Astrocyte (in vitro differentiated cells and primary cell): ENCODE measurements at regions not wholly inside any gene's neighbourhood (a gene's known extent, or its start where the extent isn't known, plus 50 kb on each side); places are given as distances from the start of the nearest gene placed in this dataset.

Source experiments
- DNase-seq: peaks from one replicate; pipeline ENCODE4 v3.0.0-alpha.2; 2010; ENCODE audit warnings: low read depth
- FAIRE-seq: peaks from 2 replicates; lab custom pipeline; 2011; peaks lifted over from hg19 to GRCh38; lab: Jason Lieb, UNC
- H2AFZ ChIP-seq: 2 replicates; pipeline ENCODE4 v1.6.0; 2012; ENCODE audit warnings: low read depth, low read length, inconsistent platforms
- H3K27ac ChIP-seq: 2 replicates; pipeline ENCODE4 v1.5.1; 2011; ENCODE audit warnings: low read depth, low read length, inconsistent platforms
- H3K27me3 ChIP-seq: 2 replicates; pipeline ENCODE4 v1.6.0; 2011; ENCODE audit warnings: low read length, inconsistent platforms; ENCODE audit not compliant: insufficient read depth
- H3K36me3 ChIP-seq: 2 replicates; pipeline ENCODE4 v1.5.1; 2011; ENCODE audit warnings: low read length, inconsistent platforms; ENCODE audit not compliant: insufficient read depth
- H3K4me1 ChIP-seq: 2 replicates; pipeline ENCODE4 v1.5.1; 2011; ENCODE audit warnings: low read length, inconsistent platforms; ENCODE audit not compliant: insufficient read depth
- H3K4me2 ChIP-seq: 2 replicates; pipeline ENCODE4 v1.6.0; 2012; ENCODE audit warnings: low read length, inconsistent platforms
- H3K4me3 ChIP-seq: 2 replicates; pipeline ENCODE4 v1.5.1; 2011; ENCODE audit warnings: low read depth, mild to moderate bottlenecking, low read length, inconsistent platforms; ENCODE audit not compliant: insufficient read depth
- H3K79me2 ChIP-seq: 2 replicates; pipeline ENCODE4 v1.6.0; 2012; ENCODE audit warnings: mild to moderate bottlenecking, low read length, inconsistent platforms; ENCODE audit not compliant: insufficient read depth
- H3K9ac ChIP-seq: 2 replicates; pipeline ENCODE4 v1.6.0; 2012; ENCODE audit warnings: mild to moderate bottlenecking, low read length, inconsistent platforms
- H3K9me3 ChIP-seq: 2 replicates; pipeline ENCODE4 v1.5.1; 2012; ENCODE audit warnings: low read depth, mild to moderate bottlenecking, low read length, inconsistent platforms; ENCODE audit not compliant: insufficient read depth
- H4K20me1 ChIP-seq: 2 replicates; pipeline ENCODE4 v1.6.0; 2012; ENCODE audit warnings: low read length, inconsistent platforms; ENCODE audit not compliant: insufficient read depth
- H3K27ac Mint-ChIP-seq: one replicate; pipeline ENCODE4 v1.8.0; 2021; ENCODE audit warnings: mild to moderate bottlenecking, mixed read lengths; ENCODE audit not compliant: unreplicated experiment
- H3K27me3 Mint-ChIP-seq: one replicate; pipeline ENCODE4 v1.8.0; 2021; ENCODE audit warnings: low read depth, mixed read lengths; ENCODE audit not compliant: unreplicated experiment
- H3K36me3 Mint-ChIP-seq: one replicate; pipeline ENCODE4 v1.8.0; 2021; ENCODE audit warnings: low read depth, mixed read lengths; ENCODE audit not compliant: unreplicated experiment
- H3K4me1 Mint-ChIP-seq: one replicate; pipeline ENCODE4 v1.8.0; 2021; ENCODE audit warnings: low read depth, mixed read lengths; ENCODE audit not compliant: unreplicated experiment
- H3K4me3 Mint-ChIP-seq: one replicate; pipeline ENCODE4 v1.8.0; 2021; ENCODE audit warnings: mild to moderate bottlenecking, moderate library complexity, mixed read lengths; ENCODE audit not compliant: unreplicated experiment
- H3K9me3 Mint-ChIP-seq: one replicate; pipeline ENCODE4 v1.8.0; 2021; ENCODE audit warnings: mild to moderate bottlenecking, mixed read lengths; ENCODE audit not compliant: unreplicated experiment
- EZH2 ChIP-seq: IDR thresholded peaks from 2 replicates; pipeline ENCODE4 v1.6.1; 2012; ENCODE audit warnings: mild to moderate bottlenecking, low read length, inconsistent platforms; ENCODE audit not compliant: insufficient read depth
- TF ChIP-seq, protein P1 (sequence below): IDR thresholded peaks from 2 replicates; pipeline ENCODE4 v1.5.1; 2011; ENCODE audit warnings: low read depth, mild to moderate bottlenecking, inconsistent platforms, low read length, moderate library complexity; ENCODE audit not compliant: insufficient read depth

DNA sequence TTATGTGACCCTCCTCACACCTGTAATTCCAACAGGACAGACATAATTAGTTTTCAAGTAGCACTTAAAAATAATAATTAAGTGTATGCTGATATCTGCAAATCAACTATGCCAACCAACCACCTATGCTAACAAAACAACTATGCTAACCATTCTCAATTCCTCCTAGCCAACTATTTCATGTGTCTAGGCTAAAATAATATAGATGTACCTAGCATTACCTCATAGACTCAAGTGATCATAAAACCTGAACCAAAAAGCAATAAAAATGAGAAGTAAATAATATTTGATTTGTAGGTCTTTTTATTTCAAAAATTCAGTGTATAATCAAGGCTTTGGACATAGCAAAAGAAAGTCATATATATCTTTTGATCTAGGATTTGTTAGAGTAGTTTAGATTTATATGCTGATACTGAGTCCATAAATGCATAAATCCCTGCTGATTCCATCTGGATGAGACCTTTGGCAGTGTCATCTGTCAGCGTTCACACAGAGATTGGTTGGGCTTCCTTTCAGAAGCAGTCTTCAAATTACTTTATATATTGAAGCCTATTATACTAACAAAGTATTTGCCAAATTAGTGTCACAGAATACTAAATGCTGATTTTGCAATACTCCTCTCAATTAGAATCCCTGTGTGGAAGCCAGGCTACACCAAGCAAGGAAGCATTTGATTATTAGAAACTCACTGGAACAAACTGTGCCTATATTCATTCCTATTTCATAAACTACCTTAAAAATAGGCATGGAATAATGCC is 101.4 kb upstream of the PPM1H start:
- H3K4me1 Mint-ChIP-seq, result no peaks in the 10 kb centered on the region
- H3K9me3 Mint-ChIP-seq, result no peaks in the 10 kb centered on the region
- H3K4me3 Mint-ChIP-seq, result no peak overlapping the region
- Histone ChIP-seq H3K9ac (no peak overlapping the region), H3K27ac (no peak overlapping the region), H3K4me3 (no peak overlapping the region), H3K9me3 (no peaks in the 10 kb centered on the region), H4K20me1 (no peaks in the 10 kb centered on the region), H3K36me3 (no peaks in the 10 kb centered on the region), H3K4me2 (no peak overlapping the region), H2AFZ (no peak overlapping the region), H3K27me3 (no peaks in the 10 kb centered on the region), H3K79me2 (no peaks in the 10 kb centered on the region), H3K4me1 (no peaks in the 10 kb centered on the region)
- no peak overlapping the region for H3K27ac Mint-ChIP-seq
- no peak for TF ChIP-seq EZH2
- TF ChIP-seq, protein P1, sequence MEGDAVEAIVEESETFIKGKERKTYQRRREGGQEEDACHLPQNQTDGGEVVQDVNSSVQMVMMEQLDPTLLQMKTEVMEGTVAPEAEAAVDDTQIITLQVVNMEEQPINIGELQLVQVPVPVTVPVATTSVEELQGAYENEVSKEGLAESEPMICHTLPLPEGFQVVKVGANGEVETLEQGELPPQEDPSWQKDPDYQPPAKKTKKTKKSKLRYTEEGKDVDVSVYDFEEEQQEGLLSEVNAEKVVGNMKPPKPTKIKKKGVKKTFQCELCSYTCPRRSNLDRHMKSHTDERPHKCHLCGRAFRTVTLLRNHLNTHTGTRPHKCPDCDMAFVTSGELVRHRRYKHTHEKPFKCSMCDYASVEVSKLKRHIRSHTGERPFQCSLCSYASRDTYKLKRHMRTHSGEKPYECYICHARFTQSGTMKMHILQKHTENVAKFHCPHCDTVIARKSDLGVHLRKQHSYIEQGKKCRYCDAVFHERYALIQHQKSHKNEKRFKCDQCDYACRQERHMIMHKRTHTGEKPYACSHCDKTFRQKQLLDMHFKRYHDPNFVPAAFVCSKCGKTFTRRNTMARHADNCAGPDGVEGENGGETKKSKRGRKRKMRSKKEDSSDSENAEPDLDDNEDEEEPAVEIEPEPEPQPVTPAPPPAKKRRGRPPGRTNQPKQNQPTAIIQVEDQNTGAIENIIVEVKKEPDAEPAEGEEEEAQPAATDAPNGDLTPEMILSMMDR, result no peak
- H3K36me3 Mint-ChIP-seq, result no peaks in the 10 kb centered on the region
- no peaks in the 10 kb centered on the region for H3K27me3 Mint-ChIP-seq
- DNase-seq (no peak), FAIRE-seq (no peak)

DNA sequence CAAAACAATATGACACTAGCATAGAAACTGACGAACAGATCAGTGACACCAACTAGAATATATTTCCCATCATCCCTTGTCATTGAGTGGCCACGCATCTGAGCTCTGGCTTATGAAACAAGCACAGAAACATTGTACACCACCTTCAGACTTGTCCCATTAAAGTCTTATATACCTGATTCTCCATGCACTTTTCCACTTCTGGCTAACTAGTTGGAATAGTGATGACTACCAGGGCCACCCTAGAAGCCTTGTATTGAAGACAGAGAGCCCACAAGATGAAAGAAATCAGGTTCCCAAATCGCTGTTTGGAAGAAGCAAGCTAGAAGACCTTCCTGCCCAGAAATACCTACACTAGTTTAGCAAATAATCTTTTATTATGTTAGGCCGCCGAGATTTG is 99.7 kb upstream of the PPM1H start:
- Histone ChIP-seq H3K79me2 (no peaks in the 10 kb centered on the region), H3K4me1 (no peaks in the 10 kb centered on the region), H3K27ac (no peak overlapping the region), H3K9ac (no peak overlapping the region), H3K4me2 (no peak overlapping the region), H3K27me3 (no peaks in the 10 kb centered on the region), H3K4me3 (no peak overlapping the region), H2AFZ (no peak overlapping the region), H4K20me1 (no peaks in the 10 kb centered on the region), H3K9me3 (no peaks in the 10 kb centered on the region), H3K36me3 (no peaks in the 10 kb centered on the region)
- Mint-ChIP-seq H3K27me3 (no peaks in the 10 kb centered on the region), H3K36me3 (no peaks in the 10 kb centered on the region), H3K4me1 (no peaks in the 10 kb centered on the region), H3K9me3 (no peaks in the 10 kb centered on the region), H3K4me3 (no peak overlapping the region), H3K27ac (no peak overlapping the region)
- TF ChIP-seq EZH2, result no peak
- TF ChIP-seq, protein P1, result no peak
- DNase-seq, result no peak
- no peak for FAIRE-seq

DNA sequence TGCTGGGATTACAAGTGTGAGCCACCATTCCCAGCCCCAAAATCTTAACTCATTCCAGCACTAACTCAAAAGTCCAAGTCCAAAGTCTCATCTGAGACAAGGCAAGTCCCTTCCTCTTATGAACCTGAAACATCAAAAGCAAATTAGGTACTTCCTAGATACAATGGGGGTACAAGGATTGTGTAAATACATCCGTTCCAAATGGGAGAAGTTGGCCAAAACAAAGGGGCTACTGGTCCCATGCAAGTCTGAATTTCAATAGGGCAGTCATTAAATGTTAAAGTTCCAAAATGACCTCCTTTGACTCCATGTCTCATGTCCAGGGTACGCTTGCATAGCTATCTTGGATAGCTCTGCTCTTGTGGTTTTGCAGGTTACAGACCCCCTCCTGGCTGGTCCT is 94.7 kb upstream of the PPM1H start:
- DNase-seq, result no peak
- TF ChIP-seq, protein P1, result no peak
- no peak for TF ChIP-seq EZH2
- H3K36me3 Mint-ChIP-seq, result no peaks in the 10 kb centered on the region
- Histone ChIP-seq H2AFZ (no peak overlapping the region), H3K4me3 (no peak overlapping the region), H3K36me3 (no peaks in the 10 kb centered on the region), H3K9ac (no peak overlapping the region), H3K9me3 (no peaks in the 10 kb centered on the region), H4K20me1 (no peaks in the 10 kb centered on the region), H3K27ac (no peak overlapping the region), H3K4me1 (no peaks in the 10 kb centered on the region), H3K27me3 (no peaks in the 10 kb centered on the region), H3K4me2 (no peak overlapping the region), H3K79me2 (no peaks in the 10 kb centered on the region)
- no peaks in the 10 kb centered on the region for H3K9me3 Mint-ChIP-seq
- H3K27me3 Mint-ChIP-seq, result no peaks in the 10 kb centered on the region
- peaks cover 4% of the 10 kb centered on the region for H3K4me1 Mint-ChIP-seq
- H3K27ac Mint-ChIP-seq, result no peak overlapping the region
- FAIRE-seq, result no peak
- no peak overlapping the region for H3K4me3 Mint-ChIP-seq
